ENCODE measurements at regions not wholly inside any gene's neighbourhood (a gene's known extent, or its start where the extent isn't known, plus 50 kb on each side); places are given as distances from the start of the nearest gene placed in this dataset.
"Not testable (repeated sequence)": the region's sequence is repeated elsewhere in the genome, so short reads cannot be mapped to it uniquely, and the experiment has no call there.

GRCh38 chr14:105908006-105908405, 381.6 kb downstream of the TMEM121 start:
- in situ Hi-C loops (cut with MboI; ENCODE audit: low sequenced_read_pairs): no loop called here
- no peak overlapping the region for H3K4me3 ChIP-seq
- H3K4me1 ChIP-seq: no peaks in the 10 kb centered on the region
- H3K9me3 ChIP-seq: no peaks in the 10 kb centered on the region
- no peaks in the 10 kb centered on the region for H3K27me3 ChIP-seq (ENCODE audit: low read depth)
- no peaks in the 10 kb centered on the region for H3K36me3 ChIP-seq (replicated peaks)
- no peak for DNase-seq (ENCODE audit: low spot score in 2 of 2)

GRCh38 chr14:105908481-105908911, 382.1 kb downstream of the TMEM121 start:
- no peaks in the 10 kb centered on the region for H3K9me3 ChIP-seq
- H3K27me3 ChIP-seq (ENCODE audit: low read depth): no peaks in the 10 kb centered on the region
- H3K36me3 ChIP-seq (replicated peaks): no peaks in the 10 kb centered on the region
- DNase-seq (ENCODE audit: low spot score in 2 of 2): no peak
- in situ Hi-C loops (cut with MboI; ENCODE audit: low sequenced_read_pairs): no loop called here
- no peak overlapping the region for H3K4me3 ChIP-seq
- H3K4me1 ChIP-seq: no peaks in the 10 kb centered on the region

- no peaks in the 10 kb centered on the region for H3K9me3 ChIP-seq
- no peaks in the 10 kb centered on the region for H3K27me3 ChIP-seq (ENCODE audit: low read depth)
- no peak for DNase-seq (ENCODE audit: low spot score in 2 of 2)
- no peak overlapping the region for H3K4me3 ChIP-seq
- H3K36me3 ChIP-seq (replicated peaks): no peaks in the 10 kb centered on the region
- in situ Hi-C loops (cut with MboI; ENCODE audit: low sequenced_read_pairs): no loop called here
- H3K4me1 ChIP-seq: no peaks in the 10 kb centered on the region
These were observed 382.9 kb downstream of the TMEM121 start for GRCh38 chr14:105909046-105909827.

DNA sequence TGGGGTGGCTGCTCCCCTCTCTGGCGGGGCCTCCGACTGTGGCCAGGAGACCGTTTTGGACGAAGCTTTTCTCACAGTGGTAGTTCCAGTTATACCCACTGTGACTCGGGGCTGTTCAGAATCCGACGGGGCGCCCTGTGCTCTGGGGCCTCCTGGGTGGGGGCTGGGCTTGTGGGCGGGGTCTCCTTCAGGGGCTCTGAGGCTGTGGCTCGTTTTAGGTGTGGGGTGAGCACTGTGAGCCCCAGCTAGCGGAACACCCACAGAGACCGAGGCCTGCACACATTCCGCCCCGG, 383.4 kb downstream of the TMEM121 start:
- H3K36me3 ChIP-seq (replicated peaks); H3K4me1 ChIP-seq; H3K4me3 ChIP-seq; H3K27me3 ChIP-seq (ENCODE audit: low read depth); in situ Hi-C loops (cut with MboI; ENCODE audit: low sequenced_read_pairs); DNase-seq (ENCODE audit: low spot score in 2 of 2); H3K9me3 ChIP-seq: not testable (repeated sequence)

DNA sequence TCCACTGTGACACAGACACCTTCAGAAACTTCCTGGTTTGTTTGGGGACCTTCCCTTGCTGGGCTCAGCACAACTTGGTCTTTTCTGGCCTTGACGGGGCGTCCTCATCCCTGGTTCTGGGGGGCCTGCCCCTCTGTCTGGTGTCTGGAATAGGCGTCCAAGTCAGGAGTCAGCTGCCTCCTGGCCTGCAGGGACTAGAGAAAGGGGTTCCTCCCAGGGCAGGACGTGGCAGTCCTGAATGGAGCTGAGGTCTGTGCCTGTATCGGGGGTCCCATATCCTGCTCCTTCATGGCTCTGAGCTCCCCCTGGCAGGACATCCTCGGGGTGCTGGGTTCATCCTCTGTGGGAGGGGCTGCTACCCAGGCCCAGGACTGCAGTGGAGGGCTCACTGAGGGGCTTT, 384.0 kb downstream of the TMEM121 start:
- Histone ChIP-seq H3K4me3 (no peak overlapping the region), H3K36me3 (replicated peaks) (no peaks in the 10 kb centered on the region), H3K4me1 (no peaks in the 10 kb centered on the region), H3K27me3 (ENCODE audit: low read depth) (no peaks in the 10 kb centered on the region), H3K9me3 (no peaks in the 10 kb centered on the region)
- in situ Hi-C loops (cut with MboI; ENCODE audit: low sequenced_read_pairs): no loop called here
- DNase-seq (ENCODE audit: low spot score in 2 of 2): no peak

- H3K9me3 ChIP-seq: no peaks in the 10 kb centered on the region
- in situ Hi-C loops (cut with MboI; ENCODE audit: low sequenced_read_pairs): no loop called here
- H3K4me3 ChIP-seq: no peak overlapping the region
These were observed 384.8 kb downstream of the TMEM121 start for GRCh38 chr14:105911006-105911847.

DNA sequence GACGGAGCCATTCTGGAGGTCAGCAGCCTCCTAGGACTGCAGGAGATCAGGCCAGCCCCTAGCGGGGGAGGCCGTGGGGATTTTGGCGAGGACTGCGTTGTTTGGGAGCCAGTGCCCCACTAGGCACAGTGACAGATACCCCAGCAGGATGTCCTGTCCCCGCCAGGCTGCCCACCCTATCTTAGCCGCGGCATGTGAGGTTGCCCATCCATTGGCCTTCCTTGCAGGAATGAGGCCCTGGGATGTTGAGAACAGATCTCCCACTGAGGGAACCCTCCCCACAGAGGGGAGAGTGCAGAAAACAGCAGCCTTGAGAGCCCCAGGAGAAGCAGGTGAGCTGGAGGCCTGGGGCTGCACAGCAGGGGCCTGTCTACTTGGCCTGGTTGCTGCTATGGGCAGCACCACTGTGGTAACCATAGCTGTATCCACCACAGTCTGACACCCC, 385.5 kb downstream of the TMEM121 start:
- in situ Hi-C loops (cut with MboI; ENCODE audit: low sequenced_read_pairs); H3K9me3 ChIP-seq; H3K4me1 ChIP-seq; H3K4me3 ChIP-seq; H3K36me3 ChIP-seq (replicated peaks); H3K27me3 ChIP-seq (ENCODE audit: low read depth); DNase-seq (ENCODE audit: low spot score in 2 of 2): not testable (repeated sequence)

More at GRCh38 chr14:105911006-105911847, 384.8 kb downstream of the TMEM121 start:
- Histone ChIP-seq H3K4me1 (no peaks in the 10 kb centered on the region), H3K36me3 (replicated peaks) (no peaks in the 10 kb centered on the region), H3K27me3 (ENCODE audit: low read depth) (no peaks in the 10 kb centered on the region)
- DNase-seq (ENCODE audit: low spot score in 2 of 2): no peak

- Histone ChIP-seq H3K9me3 (no peaks in the 10 kb centered on the region), H3K27me3 (ENCODE audit: low read depth) (no peaks in the 10 kb centered on the region), H3K4me3 (no peak overlapping the region), H3K36me3 (replicated peaks) (no peaks in the 10 kb centered on the region), H3K4me1 (no peaks in the 10 kb centered on the region)
- in situ Hi-C loops (cut with MboI; ENCODE audit: low sequenced_read_pairs): no loop called here
- no peak for DNase-seq (ENCODE audit: low spot score in 2 of 2)
These were observed 386.3 kb downstream of the TMEM121 start for GRCh38 chr14:105912641-105913180.

- Histone ChIP-seq H3K4me3 (no peak overlapping the region), H3K9me3 (no peaks in the 10 kb centered on the region), H3K4me1 (no peaks in the 10 kb centered on the region), H3K36me3 (replicated peaks) (no peaks in the 10 kb centered on the region), H3K27me3 (ENCODE audit: low read depth) (no peaks in the 10 kb centered on the region)
- no peak for DNase-seq (ENCODE audit: low spot score in 2 of 2)
- in situ Hi-C loops (cut with MboI; ENCODE audit: low sequenced_read_pairs): no loop called here
These were observed 386.8 kb downstream of the TMEM121 start for GRCh38 chr14:105913221-105913620.

GRCh38 chr14:105913861-105914260, 387.5 kb downstream of the TMEM121 start:
- Histone ChIP-seq H3K4me3 (no peak overlapping the region), H3K36me3 (replicated peaks) (no peaks in the 10 kb centered on the region), H3K9me3 (no peaks in the 10 kb centered on the region), H3K27me3 (ENCODE audit: low read depth) (no peaks in the 10 kb centered on the region), H3K4me1 (no peaks in the 10 kb centered on the region)
- DNase-seq (ENCODE audit: low spot score in 2 of 2): no peak
- in situ Hi-C loops (cut with MboI; ENCODE audit: low sequenced_read_pairs): no loop called here

DNA sequence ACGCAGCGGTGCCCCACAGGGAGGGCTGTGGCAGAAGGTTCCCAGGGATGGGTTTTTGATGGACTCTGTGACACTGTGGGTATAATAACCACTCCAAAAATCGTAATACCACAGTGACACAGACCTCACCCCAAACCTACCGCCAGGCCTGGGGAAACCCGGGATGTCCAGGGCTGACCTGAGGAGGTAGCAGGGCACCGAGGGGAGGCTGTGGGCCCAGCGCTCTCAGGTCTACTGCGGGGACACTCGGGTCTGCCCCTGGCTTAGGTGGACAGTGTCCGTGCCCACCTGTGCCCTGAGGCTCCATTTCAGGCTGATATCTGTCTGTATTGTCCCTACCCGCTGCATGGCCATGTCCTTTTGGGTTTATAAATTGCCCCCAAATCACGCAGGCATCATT, 387.9 kb downstream of the TMEM121 start:
- DNase-seq (ENCODE audit: low spot score in 2 of 2); H3K9me3 ChIP-seq; in situ Hi-C loops (cut with MboI; ENCODE audit: low sequenced_read_pairs); H3K27me3 ChIP-seq (ENCODE audit: low read depth); H3K4me1 ChIP-seq; H3K4me3 ChIP-seq; H3K36me3 ChIP-seq (replicated peaks): not testable (repeated sequence)

- Histone ChIP-seq H3K4me1 (no peaks in the 10 kb centered on the region), H3K4me3 (no peak overlapping the region), H3K27me3 (ENCODE audit: low read depth) (no peaks in the 10 kb centered on the region), H3K9me3 (no peaks in the 10 kb centered on the region), H3K36me3 (replicated peaks) (no peaks in the 10 kb centered on the region)
- in situ Hi-C loops (cut with MboI; ENCODE audit: low sequenced_read_pairs): no loop called here
- DNase-seq (ENCODE audit: low spot score in 2 of 2): no peak
These were observed 388.5 kb downstream of the TMEM121 start for GRCh38 chr14:105914738-105915385.

DNA sequence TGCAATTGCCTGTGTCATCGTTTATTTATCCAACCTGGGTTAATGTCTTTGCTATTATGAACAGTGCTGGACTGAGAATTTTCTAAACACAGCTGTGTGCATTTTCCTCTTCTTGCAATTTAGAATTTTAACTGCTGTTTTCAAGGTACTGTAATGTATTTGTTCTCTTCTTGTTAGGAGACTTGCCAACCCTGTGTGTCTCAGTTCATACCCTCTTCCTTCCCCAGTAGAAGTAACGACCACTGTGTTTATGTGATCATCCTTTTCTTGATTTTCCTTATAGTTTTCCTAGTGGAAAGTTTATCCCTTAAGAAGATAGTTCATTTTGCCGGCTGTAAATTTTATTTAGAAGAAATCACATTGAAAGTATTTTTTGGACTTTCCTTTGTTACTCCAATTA, 389.2 kb downstream of the TMEM121 start:
- H3K27me3 ChIP-seq (ENCODE audit: low read depth); DNase-seq (ENCODE audit: low spot score in 2 of 2): not testable (repeated sequence)

More for the DNA sequence above, 389.2 kb downstream of the TMEM121 start:
- H3K36me3 ChIP-seq (replicated peaks); H3K9me3 ChIP-seq; in situ Hi-C loops (cut with MboI; ENCODE audit: low sequenced_read_pairs); H3K4me1 ChIP-seq; H3K4me3 ChIP-seq: not testable (repeated sequence)

Data from HAP-1 (cell line).